ENCODE measurements at regions not wholly inside any gene's neighbourhood (a gene's known extent, or its start where the extent isn't known, plus 50 kb on each side); places are given as distances from the start of the nearest gene placed in this dataset.

- Histone ChIP-seq H3K27ac (ENCODE audit: extremely low read depth, low read depth, low read length) (no peak overlapping the region), H3K9me3 (ENCODE audit: control insufficient read depth, insufficient read depth, low read depth, low read length) (no peaks in the 10 kb centered on the region), H3K4me1 (ENCODE audit: control insufficient read depth, insufficient read depth, low read length) (no peaks in the 10 kb centered on the region), H3K4me3 (ENCODE audit: low read depth, low read length) (no peak overlapping the region), H3K36me3 (ENCODE audit: control insufficient read depth in 2 of 2, insufficient read depth in 1 of 2, low read length in 2 of 2) (no peaks in the 10 kb centered on the region)
- POLR2A ChIA-PET, result interaction anchor here (0.7 kb wide), 1 partner anchor 63 kb away, joined by 3 read pairs; the partner anchor contains the start of gene ELMO1
- TF ChIP-seq BCL11A (tag by site-specific recombination; IDR thresholded peaks at IDR 0.05; ENCODE audit: low read depth), result no peak
- no peak for TF ChIP-seq ZNF660 (tag by site-specific recombination; IDR thresholded peaks at IDR 0.05)
- TF ChIP-seq ZNF76 (tag by site-specific recombination; IDR thresholded peaks at IDR 0.05; ENCODE audit: borderline replicate concordance, low read depth), result no peak
- TF ChIP-seq KLF7 (tag by site-specific recombination; IDR thresholded peaks at IDR 0.05; ENCODE audit: borderline replicate concordance), result no peak
- TF ChIP-seq, protein P1, sequence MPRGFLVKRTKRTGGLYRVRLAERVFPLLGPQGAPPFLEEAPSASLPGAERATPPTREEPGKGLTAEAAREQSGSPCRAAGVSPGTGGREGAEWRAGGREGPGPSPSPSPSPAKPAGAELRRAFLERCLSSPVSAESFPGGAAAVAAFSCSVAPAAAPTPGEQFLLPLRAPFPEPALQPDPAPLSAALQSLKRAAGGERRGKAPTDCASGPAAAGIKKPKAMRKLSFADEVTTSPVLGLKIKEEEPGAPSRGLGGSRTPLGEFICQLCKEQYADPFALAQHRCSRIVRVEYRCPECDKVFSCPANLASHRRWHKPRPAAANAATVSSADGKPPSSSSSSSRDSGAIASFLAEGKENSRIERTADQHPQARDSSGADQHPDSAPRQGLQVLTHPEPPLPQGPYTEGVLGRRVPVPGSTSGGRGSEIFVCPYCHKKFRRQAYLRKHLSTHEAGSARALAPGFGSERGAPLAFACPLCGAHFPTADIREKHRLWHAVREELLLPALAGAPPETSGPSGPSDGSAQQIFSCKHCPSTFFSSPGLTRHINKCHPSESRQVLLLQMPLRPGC (tag by site-specific recombination; IDR thresholded peaks at IDR 0.05), result no peak
- no peak for TF ChIP-seq ZNF133 (tag by site-specific recombination; IDR thresholded peaks at IDR 0.05)
- TF ChIP-seq, protein P2, sequence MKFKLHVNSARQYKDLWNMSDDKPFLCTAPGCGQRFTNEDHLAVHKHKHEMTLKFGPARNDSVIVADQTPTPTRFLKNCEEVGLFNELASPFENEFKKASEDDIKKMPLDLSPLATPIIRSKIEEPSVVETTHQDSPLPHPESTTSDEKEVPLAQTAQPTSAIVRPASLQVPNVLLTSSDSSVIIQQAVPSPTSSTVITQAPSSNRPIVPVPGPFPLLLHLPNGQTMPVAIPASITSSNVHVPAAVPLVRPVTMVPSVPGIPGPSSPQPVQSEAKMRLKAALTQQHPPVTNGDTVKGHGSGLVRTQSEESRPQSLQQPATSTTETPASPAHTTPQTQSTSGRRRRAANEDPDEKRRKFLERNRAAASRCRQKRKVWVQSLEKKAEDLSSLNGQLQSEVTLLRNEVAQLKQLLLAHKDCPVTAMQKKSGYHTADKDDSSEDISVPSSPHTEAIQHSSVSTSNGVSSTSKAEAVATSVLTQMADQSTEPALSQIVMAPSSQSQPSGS (tag by site-specific recombination; IDR thresholded peaks at IDR 0.05; ENCODE audit: low read depth), result no peak
- TF ChIP-seq ZNF701 (tag by site-specific recombination; IDR thresholded peaks at IDR 0.05), result no peak
- no peak for TF ChIP-seq ZNF274 (IDR thresholded peaks at IDR 0.05; ENCODE audit: low read length)
- no peak for TF ChIP-seq ZNF274 (tag by site-specific recombination; IDR thresholded peaks at IDR 0.05; ENCODE audit: borderline replicate concordance)
- no peak for TF ChIP-seq ZNF211 (tag by site-specific recombination; IDR thresholded peaks at IDR 0.05; ENCODE audit: low read depth)
- TF ChIP-seq ZBTB26 (tag by site-specific recombination; optimal IDR thresholded peaks at IDR 0.05), result no peak
- CTCF ChIA-PET, result interaction anchor here (0.6 to 2.7 kb wide), 4 partner anchors 17 to 279 kb away, joined by 3 to 7 read pairs (median 3); no protein-coding TSS in a partner anchor
Observed at GRCh38 chr7:37511915-37512314, 63.3 kb upstream of the ELMO1 start.

DNA sequence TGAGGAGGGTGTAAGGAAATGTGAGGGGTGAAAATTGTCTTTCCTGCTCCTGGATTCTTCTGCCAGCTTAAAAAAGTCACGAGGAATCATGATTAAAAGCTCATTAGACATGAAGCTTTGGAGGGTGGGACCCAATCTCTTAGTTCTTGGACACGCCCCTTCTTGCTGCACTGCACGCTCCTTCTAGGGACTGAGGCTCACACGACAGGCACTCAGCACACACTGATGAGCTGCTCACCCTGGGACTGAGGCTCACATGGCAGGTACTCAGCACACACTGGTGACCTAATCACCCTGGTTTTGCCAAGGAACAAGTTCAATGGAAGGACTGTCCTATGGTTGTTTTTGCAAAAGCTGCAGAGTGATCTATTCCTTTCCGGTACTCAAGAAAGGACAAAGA, 65.8 kb upstream of the ELMO1 start:
- CTCF ChIA-PET, result interaction anchor here (0.6 kb wide), 1 partner anchor 313 kb away, joined by 5 read pairs; no protein-coding TSS in a partner anchor

More for the DNA sequence above, 65.8 kb upstream of the ELMO1 start:
- TF ChIP-seq ZBTB17 (tag by site-specific recombination; IDR thresholded peaks at IDR 0.05) (no peak), ZNF426 (tag by site-specific recombination; IDR thresholded peaks at IDR 0.05) (no peak), ZNF792 (tag by site-specific recombination; IDR thresholded peaks at IDR 0.05) (no peak), ZNF350 (tag by site-specific recombination; IDR thresholded peaks at IDR 0.05) (no peak), ZNF843 (tag by site-specific recombination; IDR thresholded peaks at IDR 0.05) (no peak), ZNF658 (tag by site-specific recombination; IDR thresholded peaks at IDR 0.05) (no peak), ELK4 (IDR thresholded peaks at IDR 0.05; ENCODE audit: borderline replicate concordance, low read depth, low read length) (no peak), IKZF3 (tag by site-specific recombination; IDR thresholded peaks at IDR 0.05) (no peak), ZFHX2 (tag by site-specific recombination; conservative IDR thresholded peaks at IDR 0.05) (no peak), BCL11A (tag by site-specific recombination; IDR thresholded peaks at IDR 0.05; ENCODE audit: low read depth) (no peak), ZNF112 (tag by site-specific recombination; IDR thresholded peaks at IDR 0.05) (no peak), ZNF623 (tag by site-specific recombination; IDR thresholded peaks at IDR 0.05) (no peak)
- TF ChIP-seq, protein P3, sequence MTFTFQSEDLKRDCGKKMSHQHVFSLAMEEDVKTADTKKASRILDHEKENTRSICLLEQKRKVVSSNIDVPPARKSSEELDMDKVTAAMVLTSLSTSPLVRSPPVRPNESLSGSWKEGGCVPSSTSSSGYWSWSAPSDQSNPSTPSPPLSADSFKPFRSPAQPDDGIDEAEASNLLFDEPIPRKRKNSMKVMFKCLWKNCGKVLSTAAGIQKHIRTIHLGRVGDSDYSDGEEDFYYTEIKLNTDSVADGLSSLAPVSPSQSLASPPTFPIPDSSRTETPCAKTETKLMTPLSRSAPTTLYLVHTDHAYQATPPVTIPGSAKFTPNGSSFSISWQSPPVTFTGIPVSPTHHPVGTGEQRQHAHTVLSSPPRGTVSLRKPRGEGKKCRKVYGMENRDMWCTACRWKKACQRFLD (tag by site-specific recombination; IDR thresholded peaks at IDR 0.05), result no peak
- TF ChIP-seq, protein P4, sequence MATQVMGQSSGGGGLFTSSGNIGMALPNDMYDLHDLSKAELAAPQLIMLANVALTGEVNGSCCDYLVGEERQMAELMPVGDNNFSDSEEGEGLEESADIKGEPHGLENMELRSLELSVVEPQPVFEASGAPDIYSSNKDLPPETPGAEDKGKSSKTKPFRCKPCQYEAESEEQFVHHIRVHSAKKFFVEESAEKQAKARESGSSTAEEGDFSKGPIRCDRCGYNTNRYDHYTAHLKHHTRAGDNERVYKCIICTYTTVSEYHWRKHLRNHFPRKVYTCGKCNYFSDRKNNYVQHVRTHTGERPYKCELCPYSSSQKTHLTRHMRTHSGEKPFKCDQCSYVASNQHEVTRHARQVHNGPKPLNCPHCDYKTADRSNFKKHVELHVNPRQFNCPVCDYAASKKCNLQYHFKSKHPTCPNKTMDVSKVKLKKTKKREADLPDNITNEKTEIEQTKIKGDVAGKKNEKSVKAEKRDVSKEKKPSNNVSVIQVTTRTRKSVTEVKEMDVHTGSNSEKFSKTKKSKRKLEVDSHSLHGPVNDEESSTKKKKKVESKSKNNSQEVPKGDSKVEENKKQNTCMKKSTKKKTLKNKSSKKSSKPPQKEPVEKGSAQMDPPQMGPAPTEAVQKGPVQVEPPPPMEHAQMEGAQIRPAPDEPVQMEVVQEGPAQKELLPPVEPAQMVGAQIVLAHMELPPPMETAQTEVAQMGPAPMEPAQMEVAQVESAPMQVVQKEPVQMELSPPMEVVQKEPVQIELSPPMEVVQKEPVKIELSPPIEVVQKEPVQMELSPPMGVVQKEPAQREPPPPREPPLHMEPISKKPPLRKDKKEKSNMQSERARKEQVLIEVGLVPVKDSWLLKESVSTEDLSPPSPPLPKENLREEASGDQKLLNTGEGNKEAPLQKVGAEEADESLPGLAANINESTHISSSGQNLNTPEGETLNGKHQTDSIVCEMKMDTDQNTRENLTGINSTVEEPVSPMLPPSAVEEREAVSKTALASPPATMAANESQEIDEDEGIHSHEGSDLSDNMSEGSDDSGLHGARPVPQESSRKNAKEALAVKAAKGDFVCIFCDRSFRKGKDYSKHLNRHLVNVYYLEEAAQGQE (tag by site-specific recombination; IDR thresholded peaks at IDR 0.05), result no peak
- Histone ChIP-seq H3K27ac (ENCODE audit: extremely low read depth, low read depth, low read length) (no peak overlapping the region), H3K4me1 (ENCODE audit: control insufficient read depth, insufficient read depth, low read length) (no peaks in the 10 kb centered on the region), H3K9me3 (ENCODE audit: control insufficient read depth, insufficient read depth, low read depth, low read length) (no peaks in the 10 kb centered on the region), H3K36me3 (ENCODE audit: control insufficient read depth in 2 of 2, insufficient read depth in 1 of 2, low read length in 2 of 2) (no peaks in the 10 kb centered on the region), H3K4me3 (ENCODE audit: low read depth, low read length) (no peak overlapping the region)
- POLR2A ChIA-PET, result no interaction called here

All from HEK293 (cell line).